ENCODE measurements at regions not wholly inside any gene's neighbourhood (a gene's known extent, or its start where the extent isn't known, plus 50 kb on each side); places are given as distances from the start of the nearest gene placed in this dataset.
"Not testable (repeated sequence)": the region's sequence is repeated elsewhere in the genome, so short reads cannot be mapped to it uniquely, and the experiment has no call there.

- DNase-seq (ENCODE audit: low read depth), result no peak
- in situ Hi-C loops (cut with HindIII; ENCODE audit: low pct_unique_long_range_greater_than_20kb, low sequenced_read_pairs), result no loop called here
These were observed 157.9 kb downstream of the SHANK2 start for GRCh38 chr11:71094296-71095077.

- in situ Hi-C loops (cut with HindIII; ENCODE audit: low pct_unique_long_range_greater_than_20kb, low sequenced_read_pairs), result no loop called here
- DNase-seq (ENCODE audit: low read depth), result no peak
These were observed 158.6 kb downstream of the SHANK2 start for GRCh38 chr11:71093783-71094182.

DNA sequence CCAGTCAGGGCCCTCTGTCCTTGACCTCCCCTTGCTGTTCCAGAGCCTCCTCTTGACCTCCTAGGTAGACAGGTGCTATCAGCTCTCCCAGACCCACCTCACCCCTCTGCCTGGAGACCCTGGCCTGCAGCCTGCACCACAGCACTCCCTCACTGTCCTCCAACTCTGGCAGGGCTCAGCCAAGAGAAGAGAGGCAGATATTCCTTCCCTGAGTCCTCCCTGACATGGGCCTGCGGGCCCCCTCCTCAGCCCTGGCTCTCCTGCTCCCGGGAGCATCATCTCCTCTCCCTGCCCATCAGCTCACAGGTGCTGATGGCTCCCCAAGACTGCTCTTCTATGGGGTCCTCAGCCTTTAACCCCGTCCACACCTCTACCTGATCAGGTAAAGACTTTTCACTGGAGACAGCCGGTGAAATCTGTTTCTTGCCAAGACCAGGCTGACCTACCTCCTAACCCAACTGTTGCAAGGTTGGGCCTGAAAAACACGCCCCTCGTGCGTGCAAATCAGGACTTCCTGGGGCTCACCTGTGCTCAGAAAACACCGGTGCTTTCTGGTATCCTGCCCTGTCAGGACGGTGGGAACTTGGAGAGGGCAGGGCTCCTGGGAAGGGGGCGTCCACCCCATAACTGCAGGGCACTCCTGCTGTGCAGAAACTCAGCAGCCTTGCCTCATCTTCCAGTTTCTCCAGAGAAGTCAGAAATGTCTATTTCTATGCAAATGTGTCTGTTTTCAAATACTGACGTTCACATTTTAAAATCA, 160.7 kb downstream of the SHANK2 start:
- in situ Hi-C loops (cut with HindIII; ENCODE audit: low pct_unique_long_range_greater_than_20kb, low sequenced_read_pairs), result no loop called here
- no peak for DNase-seq (ENCODE audit: low read depth)

GRCh38 chr11:71089571-71089970, 162.8 kb downstream of the SHANK2 start:
- no peak for DNase-seq (ENCODE audit: low read depth)
- in situ Hi-C loops (cut with HindIII; ENCODE audit: low pct_unique_long_range_greater_than_20kb, low sequenced_read_pairs), result no loop called here

- DNase-seq (ENCODE audit: low read depth); in situ Hi-C loops (cut with HindIII; ENCODE audit: low pct_unique_long_range_greater_than_20kb, low sequenced_read_pairs): not testable (repeated sequence)
These were observed 163.8 kb downstream of the SHANK2 start for GRCh38 chr11:71088314-71089215.

GRCh38 chr11:71086687-71087258, 165.6 kb downstream of the SHANK2 start:
- in situ Hi-C loops (cut with HindIII; ENCODE audit: low pct_unique_long_range_greater_than_20kb, low sequenced_read_pairs), result no loop called here
- DNase-seq (ENCODE audit: low read depth), result peak; percentile 26

DNA sequence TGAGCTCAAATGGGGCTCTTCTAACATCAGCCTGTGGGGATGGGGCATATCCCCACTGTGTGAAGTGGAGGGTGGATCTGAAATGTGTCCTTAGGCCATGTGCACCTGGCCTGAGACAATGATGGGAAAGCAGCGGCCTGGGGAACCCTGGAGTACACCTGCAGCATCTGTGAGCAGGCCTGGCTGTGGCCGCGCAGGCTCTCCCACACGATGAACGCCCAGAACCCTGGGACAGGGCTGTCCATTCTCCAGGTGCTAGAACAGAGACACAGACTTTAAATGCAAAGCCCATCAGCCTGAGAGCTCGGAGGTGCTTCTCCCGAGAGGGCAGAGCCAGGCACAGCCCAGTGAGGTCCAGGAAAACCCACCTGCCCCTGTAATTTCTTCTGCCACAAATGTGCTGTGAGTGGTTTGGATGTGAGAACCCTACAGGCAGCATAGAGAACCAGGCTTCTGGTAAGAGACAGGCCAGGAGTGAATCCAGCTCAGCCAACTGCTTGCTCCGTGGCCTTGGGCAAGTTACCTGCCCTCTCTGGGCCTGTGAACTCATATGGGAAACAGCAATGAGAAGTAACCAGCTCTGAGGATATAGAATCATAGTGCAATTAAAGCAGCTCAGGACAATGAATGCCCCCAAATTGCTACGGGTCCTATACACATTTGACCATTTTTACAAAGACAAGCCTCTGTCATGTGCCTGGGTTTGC, 167.9 kb downstream of the SHANK2 start:
- in situ Hi-C loops (cut with HindIII; ENCODE audit: low pct_unique_long_range_greater_than_20kb, low sequenced_read_pairs), result no loop called here
- DNase-seq (ENCODE audit: low read depth), result no peak

GRCh38 chr11:71083105-71083504, 169.3 kb downstream of the SHANK2 start:
- in situ Hi-C loops (cut with HindIII; ENCODE audit: low pct_unique_long_range_greater_than_20kb, low sequenced_read_pairs), result no loop called here
- DNase-seq (ENCODE audit: low read depth), result no peak

DNA sequence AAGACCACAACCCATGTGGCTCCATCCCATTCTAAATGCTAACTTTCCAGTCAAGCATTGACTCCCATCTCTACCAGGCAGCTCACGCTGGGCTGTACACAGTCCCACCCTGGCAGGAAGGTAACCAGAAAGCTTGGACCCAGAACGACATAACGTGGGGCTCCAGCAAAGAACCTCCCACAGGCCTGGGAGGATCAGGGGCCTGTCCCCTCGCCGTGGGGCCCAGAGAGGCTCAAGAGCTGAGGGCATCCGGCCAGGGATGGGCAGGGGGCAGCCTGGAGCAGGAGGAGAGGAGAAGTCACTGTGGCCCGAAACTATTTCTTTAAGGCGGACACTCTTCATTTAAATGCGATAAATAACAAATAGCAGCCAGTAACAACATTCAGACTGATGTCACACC, 169.9 kb downstream of the SHANK2 start:
- in situ Hi-C loops (cut with HindIII; ENCODE audit: low pct_unique_long_range_greater_than_20kb, low sequenced_read_pairs), result no loop called here
- no peak for DNase-seq (ENCODE audit: low read depth)

- in situ Hi-C loops (cut with HindIII; ENCODE audit: low pct_unique_long_range_greater_than_20kb, low sequenced_read_pairs), result no loop called here
- no peak for DNase-seq (ENCODE audit: low read depth)
These were observed 170.6 kb downstream of the SHANK2 start for GRCh38 chr11:71081704-71082230.

DNA sequence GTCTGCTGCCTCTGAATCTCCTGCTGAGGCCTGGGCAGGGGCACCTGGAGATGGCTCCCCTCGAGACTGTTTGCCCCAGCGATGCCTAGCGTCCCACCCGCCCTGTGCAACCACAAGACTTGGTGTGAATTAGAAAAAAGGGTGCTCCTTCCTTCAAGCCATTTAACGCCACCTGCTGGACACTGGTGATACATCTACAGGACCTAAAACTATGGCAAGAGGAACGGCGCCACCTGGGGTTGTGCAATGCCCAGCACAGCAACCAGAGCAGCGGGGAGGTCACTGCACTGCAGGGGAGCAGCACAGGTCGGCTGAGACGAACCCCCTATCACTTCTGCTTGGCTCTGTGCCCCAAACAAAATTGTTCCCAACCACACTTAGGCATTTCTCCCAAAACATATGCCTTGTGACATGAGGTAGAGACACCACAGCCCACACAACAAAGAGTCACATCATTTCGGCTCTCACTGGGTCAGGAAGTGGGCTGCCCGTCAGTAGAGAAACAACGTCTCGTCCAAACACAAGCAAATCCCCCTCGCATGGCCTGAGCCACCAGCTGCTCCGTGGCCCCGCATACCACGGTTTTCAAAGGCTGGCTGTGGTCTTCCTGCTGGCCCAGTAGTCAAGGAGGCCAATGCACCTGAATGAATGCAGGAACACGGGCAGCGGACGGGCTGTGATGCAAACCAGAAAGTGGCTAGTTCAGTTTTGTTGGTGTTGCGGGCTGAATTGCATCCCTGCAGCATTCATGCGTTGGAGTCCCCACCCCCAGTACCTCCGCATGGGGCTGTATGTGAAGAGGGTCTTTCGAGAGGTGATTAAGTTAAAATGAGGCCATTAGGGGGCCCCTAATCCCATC, 171.9 kb downstream of the SHANK2 start:
- in situ Hi-C loops (cut with HindIII; ENCODE audit: low pct_unique_long_range_greater_than_20kb, low sequenced_read_pairs), result no loop called here

GRCh38 chr11:71079795-71080194, 172.6 kb downstream of the SHANK2 start:
- in situ Hi-C loops (cut with HindIII; ENCODE audit: low pct_unique_long_range_greater_than_20kb, low sequenced_read_pairs), result no loop called here

More for the DNA sequence above, 171.9 kb downstream of the SHANK2 start:
- DNase-seq (ENCODE audit: low read depth), result peak; percentile 41

DNA sequence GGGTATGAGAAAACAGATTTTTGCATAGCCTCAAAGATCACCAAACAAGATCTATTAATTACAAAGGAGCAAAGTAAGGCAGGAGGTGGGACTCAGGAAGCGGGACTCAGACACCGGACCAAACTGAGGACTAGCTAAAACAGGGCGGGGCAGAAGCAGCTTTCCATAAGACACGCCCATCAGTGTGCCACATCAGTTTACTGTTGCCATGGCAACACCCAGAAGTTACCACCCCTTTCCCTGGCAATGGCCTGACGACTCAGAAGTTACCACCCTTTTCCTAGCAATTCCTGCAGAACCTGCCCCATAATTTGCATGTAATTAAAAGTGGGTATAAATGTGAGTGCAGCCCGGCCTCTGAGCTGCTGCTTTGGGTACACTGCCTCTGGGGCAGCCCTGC, 173.9 kb downstream of the SHANK2 start:
- in situ Hi-C loops (cut with HindIII; ENCODE audit: low pct_unique_long_range_greater_than_20kb, low sequenced_read_pairs), result no loop called here
- peak; percentile 32 for DNase-seq (ENCODE audit: low read depth)

More at GRCh38 chr11:71079795-71080194, 172.6 kb downstream of the SHANK2 start:
- no peak for DNase-seq (ENCODE audit: low read depth)

- DNase-seq (ENCODE audit: low read depth), result no peak
- in situ Hi-C loops (cut with HindIII; ENCODE audit: low pct_unique_long_range_greater_than_20kb, low sequenced_read_pairs), result no loop called here
These were observed 175.7 kb downstream of the SHANK2 start for GRCh38 chr11:71076525-71077304.

- DNase-seq (ENCODE audit: low read depth), result no peak
These were observed 176.4 kb downstream of the SHANK2 start for GRCh38 chr11:71075871-71076420.

More at GRCh38 chr11:71075871-71076420, 176.4 kb downstream of the SHANK2 start:
- in situ Hi-C loops (cut with HindIII; ENCODE audit: low pct_unique_long_range_greater_than_20kb, low sequenced_read_pairs), result no loop called here
